Cardiac muscle cell (in vitro differentiated cells and primary cell): ENCODE measurements at regions not wholly inside any gene's neighbourhood (a gene's known extent, or its start where the extent isn't known, plus 50 kb on each side); places are given as distances from the start of the nearest gene placed in this dataset.
"Not testable (repeated sequence)": the region's sequence is repeated elsewhere in the genome, so short reads cannot be mapped to it uniquely, and the experiment has no call there.

Experiments
- DNase-seq, 2 donors: peaks; one replicate each; pipeline versions ENCODE4 v3.0.0 to v3.0.0-alpha.2; 2010 to 2017; ENCODE audit warnings: low read depth in 1 of 2, low spot score in 1 of 2
- H3K27ac ChIP-seq: fragments of 200-600 bp; sonication (generic); 2 replicates; pipeline ENCODE4 v1.5.1; 2016
- H3K27me3 ChIP-seq: fragments of 200-600 bp; sonication (generic); 2 replicates; pipeline ENCODE4 v1.6.0; 2016; ENCODE audit warnings: control low read depth
- H3K36me3 ChIP-seq: fragments of 200-600 bp; sonication (generic); 2 replicates; pipeline ENCODE4 v1.5.1; 2016; ENCODE audit warnings: control low read depth
- H3K4me1 ChIP-seq: fragments of 200-600 bp; sonication (generic); 2 replicates; pipeline ENCODE4 v1.8.1; 2017; ENCODE audit warnings: low read depth, mild to moderate bottlenecking, mixed run types
- H3K4me3 ChIP-seq: fragments of 200-600 bp; sonication (generic); 2 replicates; pipeline ENCODE4 v1.5.1; 2016; ENCODE audit warnings: mild to moderate bottlenecking
- H3K9me3 ChIP-seq: fragments of 200-600 bp; sonication (generic); 2 replicates; pipeline ENCODE4 v1.5.1; 2017; ENCODE audit warnings: low read depth, mild to moderate bottlenecking, control low read depth
- CTCF ChIP-seq: IDR thresholded peaks from 2 replicates; pipeline ENCODE4 v1.5.1; 2012; ENCODE audit warnings: low read depth, mild to moderate bottlenecking, low read length

GRCh38 chr6:26749759-26750126, 90.2 kb upstream of the ZNF322 start:
- H3K36me3 ChIP-seq, H3K4me1 ChIP-seq, DNase-seq, H3K9me3 ChIP-seq, H3K4me3 ChIP-seq, H3K27ac ChIP-seq: not testable (repeated sequence)
- peaks cover 54% of the 10 kb centered on the region for H3K27me3 ChIP-seq

DNA sequence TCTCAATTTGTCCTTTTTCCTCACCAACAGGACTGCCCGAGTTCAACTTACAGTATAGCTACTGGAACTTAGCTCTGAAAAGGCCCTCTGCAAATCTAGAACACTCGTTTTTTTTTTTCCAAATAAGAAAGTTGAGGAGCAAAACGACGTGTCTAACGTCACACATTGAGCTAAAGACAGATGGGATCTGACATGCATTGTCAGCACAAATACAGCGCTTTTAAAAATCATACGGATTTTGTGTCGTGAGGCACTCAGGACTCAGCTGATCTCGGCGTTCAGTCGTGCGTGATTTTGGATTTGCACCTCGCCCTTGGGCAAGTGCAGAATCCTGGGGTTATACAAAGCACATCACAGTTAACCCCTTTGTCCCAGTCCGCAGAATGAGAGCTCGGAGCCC, 94.7 kb upstream of the ZNF322 start:
- Histone ChIP-seq H3K27me3 (peaks cover 49% of the 10 kb centered on the region), H3K27ac (no peak overlapping the region), H3K36me3 (no peaks in the 10 kb centered on the region), H3K9me3 (no peaks in the 10 kb centered on the region), H3K4me3 (no peak overlapping the region), H3K4me1 (no peaks in the 10 kb centered on the region)
- DNase-seq: no peak
- TF ChIP-seq CTCF: no peak

- Histone ChIP-seq H3K4me3 (peak overlapping the region; percentile 8), H3K27me3 (peaks cover 43% of the 10 kb centered on the region)
- not testable (repeated sequence) for H3K9me3 ChIP-seq, H3K27ac ChIP-seq, H3K36me3 ChIP-seq, H3K4me1 ChIP-seq, DNase-seq
Measured at GRCh38 chr6:26754801-26755200, 95.3 kb upstream of the ZNF322 start.

DNA sequence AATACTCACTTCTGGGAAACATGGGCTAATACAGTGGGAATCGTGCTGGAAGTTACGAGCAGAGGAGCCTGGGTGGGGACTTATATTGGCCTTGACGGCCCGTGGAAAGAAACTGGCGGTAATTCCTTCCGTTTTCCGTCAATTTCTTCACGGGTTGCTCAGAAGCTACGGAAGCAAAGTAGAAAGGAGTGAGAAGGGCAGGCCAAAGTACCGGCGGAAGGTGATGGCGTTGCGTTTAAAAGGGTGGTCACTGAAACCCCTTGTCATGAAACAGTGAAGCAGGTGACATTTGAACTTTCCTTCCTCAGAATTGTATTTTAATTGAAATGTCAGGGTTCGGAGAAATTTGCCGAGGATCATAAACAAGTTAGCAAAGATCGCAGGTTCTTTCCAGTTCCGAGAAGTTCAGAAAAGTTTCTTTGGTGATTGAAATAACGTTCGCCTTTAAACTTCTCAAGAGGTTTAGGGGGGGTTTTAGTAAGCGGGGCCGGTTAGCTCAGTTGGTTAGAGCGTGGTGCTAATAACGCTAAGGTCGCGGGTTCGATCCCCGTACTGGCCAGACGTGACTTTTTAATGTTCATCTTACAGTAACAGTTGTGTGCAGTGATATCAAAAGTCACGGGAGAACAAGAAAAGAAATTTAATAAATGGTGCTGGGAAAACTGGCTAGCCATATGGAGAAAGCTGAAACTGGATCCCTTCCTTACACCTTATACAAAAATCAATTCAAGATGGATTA, 96.7 kb upstream of the ZNF322 start:
- H3K4me3 ChIP-seq, H3K27ac ChIP-seq, H3K36me3 ChIP-seq, H3K4me1 ChIP-seq, H3K9me3 ChIP-seq: not testable (repeated sequence)
- peak in 1 of 2 donors; percentile 13 for DNase-seq
- peaks cover 31% of the 10 kb centered on the region for H3K27me3 ChIP-seq

GRCh38 chr6:26766203-26766902, 106.8 kb upstream of the ZNF322 start:
- H3K4me3 ChIP-seq, H3K9me3 ChIP-seq, H3K36me3 ChIP-seq, H3K4me1 ChIP-seq, DNase-seq, H3K27ac ChIP-seq, H3K27me3 ChIP-seq: not testable (repeated sequence)

DNA sequence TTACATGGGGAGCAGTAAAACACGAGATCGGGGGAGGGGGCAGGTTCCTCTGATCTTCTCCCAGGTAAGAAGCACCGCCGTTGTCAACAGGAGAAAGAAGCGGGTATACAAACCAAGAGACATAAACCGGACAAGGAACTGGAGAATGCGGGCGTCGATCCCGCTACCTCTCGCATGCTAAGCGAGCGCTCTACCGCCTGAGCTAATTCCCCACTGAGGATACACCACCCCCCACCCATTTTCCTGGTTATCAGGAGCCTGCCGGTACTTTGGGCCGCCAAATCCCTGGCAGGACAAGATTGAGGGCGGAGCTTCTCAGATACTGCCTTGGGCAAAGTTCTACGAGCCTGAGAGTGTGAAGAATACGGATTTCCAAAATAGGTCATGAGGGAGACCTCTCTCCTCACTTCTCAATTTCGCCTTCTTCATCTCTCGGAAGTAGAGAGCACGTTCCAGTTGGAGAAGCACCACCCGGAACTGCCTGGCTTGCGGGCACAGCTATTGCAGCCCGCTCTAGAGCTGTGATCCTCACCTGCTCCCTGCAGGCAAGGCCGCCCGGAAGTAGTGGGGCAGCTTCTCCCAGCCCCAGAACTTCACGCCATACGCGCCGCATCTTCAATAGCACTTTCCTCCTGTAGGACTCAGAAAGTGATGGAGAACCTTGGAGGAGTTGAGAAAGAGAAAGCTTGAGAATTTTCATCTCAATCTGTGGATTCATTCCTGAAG, 111.6 kb upstream of the ZNF322 start:
- H3K27me3 ChIP-seq, H3K4me1 ChIP-seq, DNase-seq, H3K4me3 ChIP-seq, H3K27ac ChIP-seq, H3K9me3 ChIP-seq, H3K36me3 ChIP-seq: not testable (repeated sequence)

GRCh38 chr6:26773414-26773813, 113.9 kb upstream of the ZNF322 start:
- H3K27ac ChIP-seq, H3K9me3 ChIP-seq, H3K4me1 ChIP-seq, H3K27me3 ChIP-seq, DNase-seq, H3K4me3 ChIP-seq, H3K36me3 ChIP-seq: not testable (repeated sequence)

DNA sequence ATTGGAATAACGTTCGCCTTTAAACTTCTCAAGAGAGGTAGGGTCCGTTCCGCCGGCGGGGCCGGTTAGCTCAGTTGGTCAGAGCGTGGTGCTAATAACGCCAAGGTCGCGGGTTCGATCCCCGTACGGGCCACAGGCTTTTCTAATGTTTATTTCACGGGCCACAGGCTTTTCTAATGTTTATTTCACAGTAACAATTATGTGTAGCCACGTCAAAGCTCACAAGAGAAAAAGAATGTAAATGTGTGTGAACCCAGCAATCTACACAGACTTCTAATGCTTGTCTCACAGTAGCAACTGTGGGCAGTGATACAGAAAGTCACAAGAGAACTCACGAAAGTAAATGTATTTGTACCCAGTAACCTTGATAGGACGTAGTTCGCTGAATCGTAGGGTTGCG, 121.0 kb upstream of the ZNF322 start:
- not testable (repeated sequence) for H3K4me3 ChIP-seq, H3K27me3 ChIP-seq, H3K27ac ChIP-seq, H3K9me3 ChIP-seq, H3K4me1 ChIP-seq, H3K36me3 ChIP-seq, DNase-seq

DNA sequence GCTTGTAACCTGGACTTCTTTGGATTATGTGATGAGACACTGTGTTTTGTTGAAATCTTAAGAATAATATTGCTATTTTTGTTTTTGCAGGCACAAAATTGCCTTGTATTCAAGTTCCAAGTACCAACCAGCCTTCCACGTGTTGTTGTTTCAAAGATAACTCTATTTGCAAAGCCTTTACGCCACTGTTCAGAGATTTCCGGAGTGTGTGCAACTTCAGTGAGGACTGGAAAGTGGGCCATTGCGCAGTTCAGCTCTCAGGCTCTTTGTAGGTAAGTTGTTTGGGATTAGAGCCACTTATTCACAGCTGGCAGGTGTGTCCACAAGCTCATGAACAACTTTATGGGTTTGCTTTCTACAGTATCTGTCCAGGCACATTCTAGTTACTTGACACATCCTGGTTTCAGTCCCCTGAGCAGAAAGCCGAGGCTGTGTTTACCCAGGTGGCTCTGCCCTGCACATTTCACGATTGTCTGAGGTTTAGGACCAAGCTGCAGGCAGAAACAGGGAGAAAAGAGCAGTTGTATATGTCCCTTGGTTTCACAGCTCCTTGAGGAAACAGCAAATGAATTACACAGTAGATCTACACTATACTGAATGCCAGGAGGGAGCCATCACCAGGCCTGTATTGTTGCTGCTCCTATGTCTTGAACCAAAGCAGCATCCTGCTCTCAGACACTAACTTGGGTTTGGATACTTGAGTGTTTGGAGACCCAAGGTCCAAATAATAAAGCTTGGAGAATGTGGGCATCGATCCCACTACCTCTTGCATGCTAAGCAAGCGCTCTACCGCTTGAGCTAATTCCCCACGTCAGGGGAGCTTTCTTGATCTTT, 136.1 kb upstream of the ZNF322 start:
- not testable (repeated sequence) for DNase-seq, H3K4me3 ChIP-seq, H3K36me3 ChIP-seq, H3K27me3 ChIP-seq, H3K4me1 ChIP-seq, H3K9me3 ChIP-seq, H3K27ac ChIP-seq

DNA sequence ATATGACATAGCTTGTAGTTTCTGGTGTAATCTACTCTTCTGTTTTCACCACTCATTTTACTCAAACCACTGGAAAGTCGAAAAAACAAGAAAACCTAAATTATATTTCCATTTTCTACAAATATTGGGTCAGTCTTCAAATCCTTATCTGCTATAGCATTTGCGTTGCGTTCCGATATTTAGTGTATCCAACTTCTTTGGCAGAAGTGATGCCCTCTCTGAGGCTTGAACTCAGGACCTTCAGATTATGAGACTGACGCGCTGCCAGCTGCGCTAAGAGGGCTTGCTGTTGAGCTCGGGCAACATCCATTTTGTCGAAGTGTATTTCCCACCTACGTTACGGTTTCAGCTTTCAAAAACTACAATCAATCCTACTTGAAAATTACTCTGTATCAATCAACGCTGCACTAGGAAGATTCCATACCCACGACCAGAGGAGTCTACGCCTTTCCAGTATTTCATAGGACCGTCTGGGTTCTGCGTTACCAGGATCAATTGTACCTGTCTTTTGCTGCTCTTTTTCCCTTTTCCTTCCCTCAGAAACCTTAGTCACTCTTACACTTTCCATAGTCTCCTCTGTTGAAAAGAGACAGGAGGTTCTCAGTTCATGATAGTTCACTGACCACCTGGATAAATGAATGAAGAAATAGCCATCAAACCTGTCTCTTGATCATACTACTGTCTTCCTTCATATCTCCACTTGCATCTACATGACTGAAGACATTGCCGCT, 140.5 kb upstream of the ZNF322 start:
- not testable (repeated sequence) for H3K27ac ChIP-seq, H3K9me3 ChIP-seq, DNase-seq, H3K36me3 ChIP-seq, H3K4me1 ChIP-seq, H3K4me3 ChIP-seq, H3K27me3 ChIP-seq

DNA sequence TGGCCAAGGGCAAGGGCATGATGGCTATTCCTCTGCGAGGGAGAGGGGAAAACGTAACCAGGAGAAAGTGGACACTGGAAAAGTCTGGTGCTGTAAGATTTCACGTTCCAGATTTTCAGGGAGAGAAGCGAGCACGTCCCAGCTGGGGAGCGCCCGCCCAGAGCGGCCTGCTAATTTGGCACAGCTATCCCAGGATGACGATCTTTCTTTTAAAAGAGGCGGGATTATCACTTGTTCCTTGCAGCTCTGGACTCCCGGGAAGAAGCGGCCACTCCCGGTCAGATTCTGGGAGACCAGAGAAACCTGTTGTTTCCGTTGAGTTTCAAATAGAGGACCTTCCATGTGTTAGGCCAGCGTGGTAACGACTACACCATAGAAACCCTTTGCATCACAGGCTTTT, 144.2 kb upstream of the ZNF322 start:
- H3K27ac ChIP-seq, H3K27me3 ChIP-seq, DNase-seq, H3K9me3 ChIP-seq, H3K4me1 ChIP-seq, H3K4me3 ChIP-seq, H3K36me3 ChIP-seq: not testable (repeated sequence)
